ENCODE measurements at regions not wholly inside any gene's neighbourhood (a gene's known extent, or its start where the extent isn't known, plus 50 kb on each side); places are given as distances from the start of the nearest gene placed in this dataset.

- no peak for TF ChIP-seq CTCF (conservative IDR thresholded peaks at IDR 0.05)
- TF ChIP-seq EZH2 (IDR thresholded peaks at IDR 0.05; ENCODE audit: low read depth): no peak
Observed at GRCh38 chr9:101858026-101858425, 119.6 kb upstream of the GRIN3A start.
